ENCODE measurements at regions not wholly inside any gene's neighbourhood (a gene's known extent, or its start where the extent isn't known, plus 50 kb on each side); places are given as distances from the start of the nearest gene placed in this dataset.

DNA sequence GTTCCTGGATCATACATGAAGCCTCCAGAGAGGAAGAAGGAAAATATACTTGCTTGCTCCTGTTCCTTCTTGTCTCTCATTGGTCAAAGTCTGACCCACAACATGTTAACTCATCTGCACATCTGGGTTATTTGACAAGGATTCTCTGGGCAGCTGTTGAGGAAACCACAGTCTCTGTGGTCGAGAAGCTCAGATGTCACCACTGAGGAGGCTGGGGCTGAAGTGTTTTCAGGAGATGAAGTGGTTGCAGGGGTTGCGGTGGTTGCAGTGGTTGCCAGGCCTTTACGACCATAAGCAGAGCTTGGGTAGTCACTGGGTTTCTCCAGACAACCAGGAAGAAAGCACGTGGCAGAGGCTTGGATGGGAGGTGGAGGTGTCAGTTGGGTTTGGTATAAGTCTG, 265.0 kb upstream of the LRIG3 start:
- H3K4me3 ChIP-seq = no peak overlapping the region
- no peak overlapping the region for H3K27ac ChIP-seq
- H3K4me1 ChIP-seq (ENCODE audit: insufficient read depth) = no peaks in the 10 kb centered on the region
- WGBS, 3 donors = 77 to 90% (median 86%) methylated on average over 4 of the region's 4 CpGs
- no peak for DNase-seq
- TF ChIP-seq POLR2A (IDR thresholded peaks at IDR 0.05) = no peak
- intact Hi-C loops (cut with DNase I) = no loop called here
- no peaks in the 10 kb centered on the region for H3K36me3 ChIP-seq
- H3K9me3 ChIP-seq = no peaks in the 10 kb centered on the region
- no peaks in the 10 kb centered on the region for H3K27me3 ChIP-seq

DNA sequence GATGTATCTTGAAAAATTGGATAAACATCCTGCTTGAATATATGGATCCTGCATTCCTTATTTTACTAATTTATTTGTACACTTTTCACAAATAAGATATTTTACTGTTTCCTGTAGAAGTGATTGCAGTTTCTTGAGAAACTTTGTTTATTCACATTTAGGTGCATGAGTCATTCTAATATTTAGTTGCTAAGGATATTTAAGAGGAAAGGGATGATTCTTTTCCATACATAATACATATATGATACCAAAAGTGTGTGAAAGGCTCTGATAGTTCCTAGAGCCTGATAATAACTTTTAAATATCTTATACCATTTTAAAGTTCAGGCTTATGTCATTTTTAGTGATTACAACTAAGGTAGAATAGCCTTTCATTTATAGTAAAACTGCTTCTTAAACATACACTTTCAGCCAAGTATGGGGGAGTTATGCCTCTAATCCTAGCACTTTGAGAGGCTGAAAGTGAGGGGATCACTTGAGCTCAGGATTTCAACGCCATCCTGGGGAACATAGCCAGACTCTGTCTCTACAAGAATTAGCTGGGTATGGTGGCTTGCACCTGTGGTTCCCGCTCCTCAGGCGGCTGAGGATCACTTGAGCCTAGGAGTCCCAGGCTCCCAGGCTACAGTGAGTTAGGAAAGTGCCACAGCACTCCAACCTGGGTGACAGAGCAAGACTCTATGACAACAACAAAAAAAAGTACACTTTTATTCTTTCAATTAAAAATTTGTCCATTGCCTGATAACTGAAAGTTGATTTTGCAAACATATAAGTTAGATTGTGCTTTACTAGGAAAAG, 262.6 kb upstream of the LRIG3 start:
- Histone ChIP-seq H3K4me1 (ENCODE audit: insufficient read depth) (no peaks in the 10 kb centered on the region), H3K27me3 (no peaks in the 10 kb centered on the region), H3K36me3 (no peaks in the 10 kb centered on the region), H3K27ac (no peak overlapping the region), H3K4me3 (no peak overlapping the region), H3K9me3 (no peaks in the 10 kb centered on the region)
- intact Hi-C loops (cut with DNase I) = no loop called here
- 60 to 81% (median 74%) methylated on average over 3 of the region's 3 CpGs for WGBS, 3 donors
- no peak for DNase-seq
- TF ChIP-seq, protein P1, sequence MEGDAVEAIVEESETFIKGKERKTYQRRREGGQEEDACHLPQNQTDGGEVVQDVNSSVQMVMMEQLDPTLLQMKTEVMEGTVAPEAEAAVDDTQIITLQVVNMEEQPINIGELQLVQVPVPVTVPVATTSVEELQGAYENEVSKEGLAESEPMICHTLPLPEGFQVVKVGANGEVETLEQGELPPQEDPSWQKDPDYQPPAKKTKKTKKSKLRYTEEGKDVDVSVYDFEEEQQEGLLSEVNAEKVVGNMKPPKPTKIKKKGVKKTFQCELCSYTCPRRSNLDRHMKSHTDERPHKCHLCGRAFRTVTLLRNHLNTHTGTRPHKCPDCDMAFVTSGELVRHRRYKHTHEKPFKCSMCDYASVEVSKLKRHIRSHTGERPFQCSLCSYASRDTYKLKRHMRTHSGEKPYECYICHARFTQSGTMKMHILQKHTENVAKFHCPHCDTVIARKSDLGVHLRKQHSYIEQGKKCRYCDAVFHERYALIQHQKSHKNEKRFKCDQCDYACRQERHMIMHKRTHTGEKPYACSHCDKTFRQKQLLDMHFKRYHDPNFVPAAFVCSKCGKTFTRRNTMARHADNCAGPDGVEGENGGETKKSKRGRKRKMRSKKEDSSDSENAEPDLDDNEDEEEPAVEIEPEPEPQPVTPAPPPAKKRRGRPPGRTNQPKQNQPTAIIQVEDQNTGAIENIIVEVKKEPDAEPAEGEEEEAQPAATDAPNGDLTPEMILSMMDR (IDR thresholded peaks at IDR 0.05) = no peak
- no peak for TF ChIP-seq EP300 (IDR thresholded peaks at IDR 0.05)
- no peak for TF ChIP-seq POLR2A (IDR thresholded peaks at IDR 0.05)

DNA sequence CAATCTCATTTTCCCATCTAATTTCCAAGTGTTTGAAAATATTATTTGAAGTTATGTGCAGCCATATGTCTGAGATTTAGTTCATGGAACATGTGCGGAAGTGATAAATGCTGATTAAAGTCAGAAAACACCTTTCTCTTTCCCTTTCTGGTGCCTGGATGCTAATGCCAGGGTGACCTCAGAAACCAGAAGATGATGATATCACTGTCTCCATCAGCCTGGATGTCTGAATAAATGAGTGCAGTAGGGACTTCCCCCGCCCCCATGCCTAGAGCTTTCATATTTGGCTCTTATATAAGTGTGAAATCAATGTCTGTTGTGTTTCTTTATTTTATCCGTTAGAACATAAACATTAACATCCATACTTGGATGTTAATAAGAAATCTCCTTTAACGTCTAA, 261.9 kb upstream of the LRIG3 start:
- Histone ChIP-seq H3K27me3 (no peaks in the 10 kb centered on the region), H3K9me3 (no peaks in the 10 kb centered on the region), H3K27ac (no peak overlapping the region), H3K4me1 (ENCODE audit: insufficient read depth) (no peaks in the 10 kb centered on the region), H3K4me3 (no peak overlapping the region), H3K36me3 (no peaks in the 10 kb centered on the region)
- DNase-seq = no peak
- intact Hi-C loops (cut with DNase I) = no loop called here
- TF ChIP-seq, protein P1 (IDR thresholded peaks at IDR 0.05) = no peak
- TF ChIP-seq POLR2A (IDR thresholded peaks at IDR 0.05) (no peak), EP300 (IDR thresholded peaks at IDR 0.05) (no peak)
- WGBS, 3 donors = 47 to 61% (median 53%) methylated on average over 4 of the region's 4 CpGs

DNA sequence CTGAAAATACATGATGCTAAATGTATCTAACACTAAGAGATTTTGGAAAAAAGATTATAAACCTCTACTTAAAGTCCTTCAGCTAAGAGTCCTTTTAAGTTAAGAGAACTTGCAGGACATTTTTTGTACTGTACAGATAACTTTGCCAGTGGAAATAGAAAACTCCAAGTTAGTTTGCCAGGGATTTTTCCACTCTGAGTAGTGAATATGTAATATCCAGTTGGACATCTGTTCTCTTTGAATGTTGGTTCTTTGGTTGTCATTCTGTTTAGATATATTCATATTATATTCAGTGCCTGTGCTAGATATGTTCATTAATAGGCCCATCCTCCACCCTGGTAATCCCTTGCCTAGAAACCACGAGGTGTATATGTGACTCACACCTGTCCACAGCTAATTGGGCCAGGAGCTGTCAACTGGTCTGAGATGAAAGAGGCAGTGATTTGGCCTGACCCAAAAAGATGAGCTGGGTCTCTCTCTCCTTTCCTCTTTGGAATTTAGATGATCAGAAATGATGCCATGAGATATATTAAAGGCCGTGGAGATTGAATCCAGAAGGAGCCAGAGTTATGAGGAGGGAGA, 261.0 kb upstream of the LRIG3 start:
- no peak for DNase-seq
- WGBS, 3 donors = 63 to 85% (median 70%) methylated on average over 2 of the region's 2 CpGs
- H3K27me3 ChIP-seq = no peaks in the 10 kb centered on the region
- H3K36me3 ChIP-seq = no peaks in the 10 kb centered on the region
- no peaks in the 10 kb centered on the region for H3K9me3 ChIP-seq
- H3K4me1 ChIP-seq (ENCODE audit: insufficient read depth) = no peaks in the 10 kb centered on the region
- no peak overlapping the region for H3K4me3 ChIP-seq
- intact Hi-C loops (cut with DNase I) = no loop called here
- TF ChIP-seq EP300 (IDR thresholded peaks at IDR 0.05) (no peak), POLR2A (IDR thresholded peaks at IDR 0.05) (no peak)
- TF ChIP-seq, protein P1 (IDR thresholded peaks at IDR 0.05) = no peak
- no peak overlapping the region for H3K27ac ChIP-seq

DNA sequence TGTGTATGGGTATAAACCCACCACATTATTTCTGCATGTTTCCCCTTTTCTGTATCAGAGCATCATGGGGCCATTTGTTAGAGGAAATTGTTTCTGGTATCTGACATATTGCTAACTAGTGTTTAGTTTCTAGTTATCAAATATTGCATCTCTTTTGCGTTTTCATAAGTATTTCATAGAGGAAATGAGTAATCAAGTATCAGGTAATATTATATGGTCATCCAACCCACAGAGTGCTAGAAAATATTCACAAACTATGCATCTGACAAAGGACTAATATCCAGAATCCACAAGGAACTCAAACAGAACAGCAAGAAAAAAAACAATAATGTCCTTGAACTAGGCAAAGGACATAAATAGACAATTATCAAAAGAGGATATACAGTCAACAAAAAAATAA, 258.9 kb upstream of the LRIG3 start:
- no peaks in the 10 kb centered on the region for H3K27me3 ChIP-seq
- TF ChIP-seq POLR2A (IDR thresholded peaks at IDR 0.05) = no peak
- no peak for TF ChIP-seq EP300 (IDR thresholded peaks at IDR 0.05)
- TF ChIP-seq, protein P1 (IDR thresholded peaks at IDR 0.05) = no peak
- no peaks in the 10 kb centered on the region for H3K9me3 ChIP-seq
- no peaks in the 10 kb centered on the region for H3K4me1 ChIP-seq (ENCODE audit: insufficient read depth)
- 63 to 87% (median 67%) methylated on average over 1 of the region's 1 CpG for WGBS, 3 donors
- H3K27ac ChIP-seq = no peak overlapping the region
- no peaks in the 10 kb centered on the region for H3K36me3 ChIP-seq
- H3K4me3 ChIP-seq = no peak overlapping the region
- no peak for DNase-seq
- intact Hi-C loops (cut with DNase I) = no loop called here

Data from ovary (tissue), 7 donors.